ENCODE measurements at regions not wholly inside any gene's neighbourhood (a gene's known extent, or its start where the extent isn't known, plus 50 kb on each side); places are given as distances from the start of the nearest gene placed in this dataset.

GRCh38 chr3:87175732-87176131 lies 51.4 kb upstream of the CHMP2B start:
- no peak for DNase-seq (ENCODE audit: low read depth in 4 of 4, low spot score in 1 of 4)

GRCh38 chr3:87173776-87174175 lies 53.3 kb upstream of the CHMP2B start:
- DNase-seq (ENCODE audit: low read depth in 4 of 4, low spot score in 1 of 4): no peak

- no peak for DNase-seq (ENCODE audit: low read depth in 4 of 4, low spot score in 1 of 4)
Observed at GRCh38 chr3:87173071-87173470, 54.0 kb upstream of the CHMP2B start.

- peak in 1 of 4 experiments; percentile 10 for DNase-seq (ENCODE audit: low read depth in 4 of 4, low spot score in 1 of 4)
Observed at GRCh38 chr3:87167628-87168456, 59.3 kb upstream of the CHMP2B start.

- no peak for DNase-seq (ENCODE audit: low read depth in 4 of 4, low spot score in 1 of 4)
Observed at GRCh38 chr3:87164245-87164644, 62.9 kb upstream of the CHMP2B start.

- no peak for DNase-seq (ENCODE audit: low read depth in 4 of 4, low spot score in 1 of 4)
Observed at GRCh38 chr3:87161851-87162250, 65.3 kb upstream of the CHMP2B start.

GRCh38 chr3:87161417-87161816 lies 65.7 kb upstream of the CHMP2B start:
- DNase-seq (ENCODE audit: low read depth in 4 of 4, low spot score in 1 of 4): no peak

GRCh38 chr3:87161013-87161412 lies 66.1 kb upstream of the CHMP2B start:
- no peak for DNase-seq (ENCODE audit: low read depth in 4 of 4, low spot score in 1 of 4)

GRCh38 chr3:87158823-87159222 lies 68.3 kb upstream of the CHMP2B start:
- no peak for DNase-seq (ENCODE audit: low read depth in 4 of 4, low spot score in 1 of 4)

- DNase-seq (ENCODE audit: low read depth in 4 of 4, low spot score in 1 of 4): no peak
Observed at GRCh38 chr3:87148020-87148419, 79.1 kb upstream of the CHMP2B start.

GRCh38 chr3:87147562-87147961 lies 79.5 kb upstream of the CHMP2B start:
- no peak for DNase-seq (ENCODE audit: low read depth in 4 of 4, low spot score in 1 of 4)

GRCh38 chr3:87145553-87145952 lies 81.6 kb upstream of the CHMP2B start:
- no peak for DNase-seq (ENCODE audit: low read depth in 4 of 4, low spot score in 1 of 4)

GRCh38 chr3:87136066-87136596 lies 91.0 kb upstream of the CHMP2B start:
- DNase-seq (ENCODE audit: low read depth in 4 of 4, low spot score in 1 of 4): no peak

GRCh38 chr3:87135412-87135811 lies 91.7 kb upstream of the CHMP2B start:
- DNase-seq (ENCODE audit: low read depth in 4 of 4, low spot score in 1 of 4): no peak

GRCh38 chr3:87132801-87133200 lies 94.3 kb upstream of the CHMP2B start:
- no peak for DNase-seq (ENCODE audit: low read depth in 4 of 4, low spot score in 1 of 4)

GRCh38 chr3:87128006-87128405 lies 99.1 kb upstream of the CHMP2B start:
- DNase-seq (ENCODE audit: low read depth in 4 of 4, low spot score in 1 of 4): no peak

- no peak for DNase-seq (ENCODE audit: low read depth in 4 of 4, low spot score in 1 of 4)
Observed at GRCh38 chr3:87127281-87127680, 99.8 kb upstream of the CHMP2B start.

GRCh38 chr3:87126321-87126720 lies 100.8 kb upstream of the CHMP2B start:
- DNase-seq (ENCODE audit: low read depth in 4 of 4, low spot score in 1 of 4): no peak

- no peak for DNase-seq (ENCODE audit: low read depth in 4 of 4, low spot score in 1 of 4)
Observed at GRCh38 chr3:87125116-87125515, 102.0 kb upstream of the CHMP2B start.

- DNase-seq (ENCODE audit: low read depth in 4 of 4, low spot score in 1 of 4): no peak
Observed at GRCh38 chr3:87122766-87123165, 104.3 kb upstream of the CHMP2B start.

- no peak for DNase-seq (ENCODE audit: low read depth in 4 of 4, low spot score in 1 of 4)
Observed at GRCh38 chr3:87121856-87122255, 105.3 kb upstream of the CHMP2B start.

GRCh38 chr3:87120881-87121280 lies 106.2 kb upstream of the CHMP2B start:
- DNase-seq (ENCODE audit: low read depth in 4 of 4, low spot score in 1 of 4): no peak

- no peak for DNase-seq (ENCODE audit: low read depth in 4 of 4, low spot score in 1 of 4)
Observed at GRCh38 chr3:87120236-87120635, 106.9 kb upstream of the CHMP2B start.

All from stimulated activated CD4-positive, alpha-beta T cell treated with anti-CD3 and anti-CD28 coated beads, Interleukin-1b, Interleukin-23, amount 100 ng/mL, for 24 hours (primary cell).